Left hindlimb (tissue), 1 donor: ENCODE measurements at regions not wholly inside any gene's neighbourhood (a gene's known extent, or its start where the extent isn't known, plus 50 kb on each side); places are given as distances from the start of the nearest gene placed in this dataset.
"Not testable (repeated sequence)": the region's sequence is repeated elsewhere in the genome, so short reads cannot be mapped to it uniquely, and the experiment has no call there.

Source experiments
- DNase-seq: peaks from one replicate; pipeline ENCODE4 v3.0.0-alpha.2; 2018

- no peak for DNase-seq
Measured at GRCh38 chr9:24333629-24334028, 212.1 kb downstream of the IZUMO3 start.

DNA sequence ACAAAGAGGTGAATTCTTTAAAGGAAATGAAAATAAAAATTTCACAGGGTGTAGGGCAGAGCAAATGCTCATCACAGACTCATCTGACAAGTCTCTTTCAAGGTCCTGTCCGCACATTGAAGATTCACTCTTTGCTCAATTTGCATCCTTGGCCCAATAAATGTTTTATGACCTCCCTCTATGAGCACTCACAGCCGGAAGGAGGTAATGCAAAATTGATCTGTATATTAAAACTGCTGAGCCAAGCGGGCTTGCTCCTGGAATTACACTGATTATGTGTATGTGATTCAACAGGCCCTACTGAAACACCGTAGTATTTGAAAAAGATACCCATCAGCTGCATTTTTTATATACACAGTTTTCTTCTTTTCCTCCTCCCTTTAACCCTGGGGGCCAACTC lies 246.8 kb downstream of the IZUMO3 start:
- DNase-seq: no peak

GRCh38 chr9:24297931-24298330 lies 247.8 kb downstream of the IZUMO3 start:
- DNase-seq: no peak

GRCh38 chr9:24296124-24296523 lies 249.6 kb downstream of the IZUMO3 start:
- no peak for DNase-seq

DNA sequence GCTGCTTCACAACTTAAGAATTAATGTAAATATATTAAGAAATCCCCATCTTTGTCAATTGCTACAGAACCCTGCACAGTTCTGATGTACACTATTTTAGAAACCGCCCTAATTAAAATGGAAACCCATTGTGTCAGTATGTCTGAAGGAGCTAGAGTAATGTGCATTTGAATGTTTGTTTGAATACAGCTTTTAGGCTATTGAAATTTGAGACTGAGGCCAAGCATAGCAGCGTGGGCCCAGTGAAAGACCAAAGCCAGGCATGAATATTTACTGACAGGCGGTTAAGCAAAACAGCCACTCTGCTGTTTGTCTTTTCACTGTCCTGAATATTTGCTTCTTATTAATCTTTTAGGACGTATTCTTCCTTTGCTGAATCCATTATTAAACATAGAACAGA lies 252.3 kb downstream of the IZUMO3 start:
- DNase-seq: no peak

DNA sequence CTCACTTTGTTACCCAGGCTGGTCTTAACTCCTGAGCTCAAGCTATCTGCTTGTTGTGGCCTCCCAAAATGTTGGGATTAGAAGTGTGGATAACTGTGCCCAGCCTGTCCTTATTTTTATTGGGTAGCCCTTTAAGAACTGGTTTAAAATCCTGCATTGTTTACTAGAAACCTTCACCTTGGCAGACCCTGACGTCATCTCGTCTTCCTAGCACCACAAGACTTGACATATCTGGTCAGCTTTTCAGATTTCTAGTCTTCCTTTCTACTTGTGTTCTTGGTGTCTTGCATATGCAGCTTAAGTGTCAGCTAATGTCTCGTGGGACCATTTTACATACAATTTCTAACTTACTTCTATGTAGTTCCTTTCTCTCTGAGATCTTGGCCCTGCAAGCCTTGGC lies 258.9 kb downstream of the IZUMO3 start:
- no peak for DNase-seq

DNA sequence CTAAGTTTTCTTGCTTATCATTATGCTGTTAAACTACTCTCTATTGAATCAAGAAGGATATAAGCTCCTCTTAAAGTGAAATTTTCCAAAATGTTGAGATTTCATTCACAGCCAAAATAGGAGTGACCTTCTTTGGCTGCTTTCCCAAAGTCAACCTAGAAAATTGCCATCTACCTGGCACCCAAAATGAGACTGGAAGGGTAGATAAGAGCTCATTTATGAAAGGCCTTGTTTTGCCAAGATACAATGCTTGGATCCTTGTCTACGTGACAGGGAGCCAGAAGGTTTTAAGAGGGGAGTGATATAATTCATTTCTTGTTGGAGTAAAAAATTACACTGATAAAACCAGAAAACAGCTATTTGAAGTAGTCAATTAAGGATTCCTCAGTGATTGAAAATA lies 287.1 kb downstream of the IZUMO3 start:
- no peak for DNase-seq

DNA sequence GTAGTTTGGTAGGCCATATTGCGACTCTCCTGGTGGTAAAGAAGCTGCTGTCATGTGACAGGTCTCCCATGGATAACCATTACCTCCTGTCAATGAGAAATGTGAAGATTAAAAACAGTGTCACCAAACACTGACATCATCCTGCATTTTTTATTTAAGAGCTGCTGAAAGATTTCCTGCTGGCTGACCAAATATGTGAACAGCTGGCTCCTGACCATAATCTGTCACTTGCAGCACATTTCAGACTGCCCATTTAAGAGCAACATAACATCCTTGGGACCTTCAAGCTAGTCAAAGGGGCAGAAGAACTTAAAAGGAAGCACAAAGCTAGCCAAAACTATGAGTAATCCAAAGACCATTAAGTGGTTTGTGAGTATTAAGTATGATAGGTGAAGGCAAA lies 288.0 kb downstream of the IZUMO3 start:
- no peak for DNase-seq

GRCh38 chr9:24245988-24246387 lies 299.7 kb downstream of the IZUMO3 start:
- no peak for DNase-seq

GRCh38 chr9:24242576-24242975 lies 303.1 kb downstream of the IZUMO3 start:
- DNase-seq: no peak

DNA sequence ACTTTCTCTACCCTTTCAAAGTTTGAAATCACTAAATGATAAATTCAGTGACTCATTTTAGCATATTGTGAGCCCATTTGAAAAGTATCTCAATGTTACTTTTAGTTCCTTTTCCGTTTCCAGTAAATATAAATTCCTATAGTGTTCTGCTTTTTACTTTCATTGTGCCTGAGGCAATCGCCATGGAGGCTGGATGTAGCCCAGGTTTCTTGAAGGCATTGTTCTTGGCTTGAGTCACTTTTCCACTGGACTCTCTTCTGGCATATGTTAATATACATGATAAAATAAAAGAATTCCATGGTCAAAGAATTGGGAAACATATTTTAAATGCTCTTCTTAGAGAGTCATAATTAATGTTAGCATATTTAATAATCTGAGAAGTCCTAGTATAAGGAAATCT lies 327.0 kb downstream of the IZUMO3 start:
- no peak for DNase-seq

DNA sequence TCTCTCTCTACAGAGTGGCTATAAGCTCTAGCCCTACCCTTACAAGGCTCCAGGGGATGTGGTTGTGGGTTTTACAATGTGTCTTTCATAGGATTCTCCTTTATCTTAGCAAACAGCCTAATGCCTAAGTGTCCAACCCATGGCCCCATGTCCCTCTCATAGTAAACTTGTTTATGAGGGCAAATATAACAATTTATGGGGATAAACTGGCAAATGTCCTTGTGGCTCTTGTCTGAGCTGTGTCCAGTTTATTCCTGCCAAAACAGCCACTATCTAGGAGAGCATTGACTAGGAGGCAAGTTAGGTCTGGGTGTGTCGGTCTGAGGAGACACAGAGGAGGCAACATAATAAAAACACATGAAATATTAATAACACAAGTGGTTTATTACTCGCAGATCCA lies 335.1 kb downstream of the IZUMO3 start:
- no peak for DNase-seq

- no peak for DNase-seq
Measured at GRCh38 chr9:24189986-24190385, 355.7 kb downstream of the IZUMO3 start.

DNA sequence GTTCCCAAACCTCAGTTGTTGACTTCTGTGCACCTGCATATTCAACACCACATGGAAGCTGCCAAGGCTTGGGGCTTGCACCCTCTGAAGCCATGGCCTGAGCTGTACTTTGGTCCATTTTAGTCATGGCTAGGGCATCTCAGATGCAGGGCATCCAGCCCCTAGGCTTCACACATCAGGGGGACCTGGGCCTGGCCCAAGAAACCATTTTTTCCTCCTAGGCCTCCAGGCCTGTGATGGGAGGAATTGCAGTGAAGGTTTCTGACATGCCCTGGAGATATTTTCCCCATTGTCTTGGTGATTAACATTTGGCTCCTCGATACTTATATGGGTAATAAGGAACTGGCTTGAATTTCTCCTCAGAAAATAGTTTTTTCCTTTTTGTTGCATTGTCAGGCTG lies 354.5 kb upstream of the ELAVL2 start:
- DNase-seq: not testable (repeated sequence)

DNA sequence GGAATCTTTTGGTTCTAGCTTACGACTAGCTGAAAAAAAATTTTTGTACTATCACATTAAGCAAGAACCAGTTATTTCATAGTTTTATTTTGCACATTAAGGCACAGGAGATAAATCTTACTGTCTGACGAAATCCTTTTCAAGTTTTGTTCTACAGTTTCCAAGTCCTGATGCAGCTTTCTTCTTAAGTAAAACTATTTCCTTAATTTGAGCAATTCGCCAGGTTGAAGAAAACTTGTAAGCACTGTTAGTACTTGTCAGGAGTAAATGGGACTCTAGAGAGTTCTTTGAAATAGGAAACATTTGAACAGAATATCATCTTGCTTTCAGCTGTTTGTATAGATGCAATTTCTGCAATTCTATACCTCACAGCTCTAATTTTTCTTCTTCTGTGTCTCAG lies 318.8 kb upstream of the ELAVL2 start:
- DNase-seq: no peak

DNA sequence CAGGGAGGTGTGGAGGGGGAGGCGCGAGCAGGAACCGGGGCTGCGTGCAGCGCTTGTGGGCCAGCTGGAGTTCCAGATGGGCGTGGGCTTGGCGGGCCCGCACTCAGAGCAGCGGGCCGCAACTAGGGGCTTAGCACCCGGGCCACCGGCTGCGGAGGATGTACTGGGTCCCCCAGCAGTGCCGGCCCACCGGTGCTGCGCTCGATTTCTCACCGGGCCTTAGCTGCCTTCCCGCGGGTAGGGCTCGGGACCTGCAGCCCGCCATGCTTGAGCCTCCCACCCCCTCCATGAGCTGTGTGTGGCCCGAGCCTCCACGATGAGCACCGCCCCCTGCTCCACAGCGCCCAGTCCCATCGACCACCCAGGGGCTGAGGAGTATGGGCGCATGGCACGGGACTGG lies 309.0 kb upstream of the ELAVL2 start:
- DNase-seq: not testable (repeated sequence)

DNA sequence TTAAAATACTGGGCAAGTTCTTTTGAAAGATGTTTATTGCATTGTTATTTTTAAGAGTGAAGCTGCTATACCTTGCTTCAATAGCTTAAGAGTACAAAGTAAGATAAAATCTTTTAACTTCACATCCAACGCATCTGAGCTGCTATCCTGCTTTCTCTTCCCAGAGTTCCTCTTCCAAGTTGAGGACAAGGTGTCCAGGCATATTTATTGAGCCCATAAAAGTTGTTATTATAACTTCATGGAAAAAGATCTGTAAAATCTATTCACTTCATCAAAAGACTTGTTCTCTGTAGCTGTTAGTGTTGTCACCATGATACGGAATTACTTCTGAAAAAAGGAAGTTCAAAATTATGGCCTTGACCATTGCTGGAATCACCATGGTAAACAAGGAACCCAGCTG lies 306.2 kb upstream of the ELAVL2 start:
- no peak for DNase-seq

- no peak for DNase-seq
Measured at GRCh38 chr9:24127519-24127918, 301.5 kb upstream of the ELAVL2 start.

DNA sequence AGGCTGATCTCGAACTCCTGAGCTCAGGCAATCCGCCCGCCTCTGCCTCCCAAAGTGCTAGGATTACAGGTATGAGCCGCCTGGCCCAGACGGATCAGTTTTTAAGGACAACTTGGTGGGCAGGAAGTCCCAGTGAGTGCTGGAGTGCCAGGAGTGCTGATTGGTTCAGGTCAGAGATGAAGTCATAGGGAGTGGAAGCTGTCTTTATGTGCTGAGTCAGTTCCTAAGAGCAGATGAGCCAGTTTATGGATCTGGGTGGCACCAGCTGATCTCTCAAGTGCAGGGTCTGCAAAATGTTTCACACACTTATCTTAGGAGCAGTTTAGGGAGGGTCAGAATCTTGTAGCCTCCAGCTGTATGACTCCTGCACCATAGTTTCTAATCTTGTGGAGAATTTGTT lies 292.1 kb upstream of the ELAVL2 start:
- no peak for DNase-seq

DNA sequence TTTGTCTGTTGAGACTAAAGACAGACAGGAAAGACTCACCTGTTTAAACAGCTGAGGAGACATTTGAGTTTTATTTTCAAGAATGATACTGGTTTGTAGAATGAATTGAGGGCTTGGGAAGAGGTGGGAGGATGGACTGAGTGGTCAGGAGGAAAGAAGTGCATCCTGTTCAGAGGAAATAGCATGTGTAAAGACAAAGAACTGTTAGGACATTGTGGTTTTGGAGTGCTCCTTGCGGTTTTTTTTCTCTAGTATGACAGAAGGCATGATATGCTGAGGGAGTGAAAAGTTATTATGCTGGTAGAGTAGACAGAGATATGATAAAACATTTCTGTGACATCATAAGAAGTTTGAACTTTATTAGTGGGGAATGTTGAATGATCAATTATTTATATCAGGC lies 270.7 kb upstream of the ELAVL2 start:
- DNase-seq: no peak

DNA sequence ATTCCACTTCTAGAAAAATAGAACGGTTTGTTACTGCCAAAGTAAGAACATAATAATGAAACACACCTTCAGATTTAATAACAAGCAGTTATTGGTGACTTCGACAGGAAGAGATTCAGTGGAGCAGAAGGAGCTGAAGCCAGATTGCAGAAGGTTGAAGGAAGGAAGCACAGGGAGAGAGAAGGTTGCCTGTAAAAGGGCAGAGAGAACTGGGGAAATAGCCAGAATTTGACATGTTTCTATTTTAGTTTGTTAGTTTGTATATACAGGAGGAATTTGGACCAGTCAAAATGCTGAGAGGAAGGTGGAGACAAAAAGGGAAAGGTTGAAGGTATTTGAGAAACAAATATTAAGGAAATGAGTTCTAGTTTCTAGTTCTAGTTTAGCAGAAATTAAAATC lies 269.2 kb upstream of the ELAVL2 start:
- no peak for DNase-seq

DNA sequence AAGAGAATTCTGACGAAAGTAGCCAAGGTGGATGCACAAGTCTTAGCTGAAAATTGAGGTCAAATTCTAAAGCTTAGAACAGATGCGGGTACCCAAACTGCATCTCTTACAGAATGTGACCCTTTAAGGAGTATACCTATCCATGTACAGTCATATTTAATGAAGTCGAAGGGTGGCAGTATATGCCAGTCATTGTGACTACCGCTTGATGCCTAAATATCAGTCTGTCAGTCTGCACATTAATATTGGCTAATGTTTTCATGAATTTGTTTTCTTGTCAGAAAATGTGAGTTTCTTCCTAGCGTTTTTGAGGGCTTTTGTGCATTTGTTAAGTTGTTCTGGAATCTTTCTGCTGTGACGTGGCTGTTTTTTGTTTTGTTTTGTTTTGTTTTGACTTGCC lies 264.5 kb upstream of the ELAVL2 start:
- DNase-seq: no peak

GRCh38 chr9:24073666-24074065 lies 247.6 kb upstream of the ELAVL2 start:
- DNase-seq: no peak

- DNase-seq: no peak
Measured at GRCh38 chr9:24073007-24073592, 247.1 kb upstream of the ELAVL2 start.

DNA sequence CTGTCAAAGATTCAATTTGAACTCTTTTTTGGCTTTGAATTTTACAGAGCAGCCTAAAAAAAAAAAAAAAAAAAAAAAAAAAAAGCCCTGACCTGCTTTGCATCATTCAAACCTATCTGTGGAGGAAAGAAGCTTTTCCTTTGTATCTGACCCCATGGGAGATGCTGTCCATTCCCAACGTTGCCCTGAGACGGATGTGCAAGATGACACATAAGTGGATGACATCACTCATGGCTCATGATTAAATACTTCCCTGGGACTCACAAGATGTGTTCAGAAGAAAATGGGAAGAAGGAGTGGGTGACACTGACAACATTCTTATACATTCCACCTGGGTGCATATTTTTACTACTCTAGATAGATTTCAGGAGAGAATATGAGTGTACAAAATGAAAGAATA lies 245.7 kb upstream of the ELAVL2 start:
- no peak for DNase-seq

DNA sequence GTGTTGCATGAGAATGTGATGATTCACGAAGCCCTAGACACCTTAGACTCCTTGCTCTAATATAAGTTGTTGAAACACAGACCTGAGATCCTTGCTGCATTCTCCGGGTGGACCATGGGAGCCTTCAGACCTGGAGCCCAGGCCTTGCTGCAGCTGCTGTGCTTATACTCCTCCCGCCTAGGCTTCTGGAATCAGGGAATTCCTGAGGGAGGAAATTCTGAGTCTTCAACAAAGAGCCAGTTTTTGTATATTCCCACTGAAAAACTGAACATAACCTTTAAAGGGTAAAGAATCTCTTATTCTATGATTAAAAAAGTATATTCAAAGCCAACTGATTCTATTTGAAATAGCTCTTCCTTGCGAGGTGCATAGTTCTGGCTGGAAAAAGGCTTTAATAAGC lies 245.1 kb upstream of the ELAVL2 start:
- no peak for DNase-seq
